HG03280 (cell line): ENCODE measurements at regions not wholly inside any gene's neighbourhood (a gene's known extent, or its start where the extent isn't known, plus 50 kb on each side); places are given as distances from the start of the nearest gene placed in this dataset.

Experiments
- ATAC-seq: cut with Tn5 transposase; IDR thresholded peaks from one replicate; pipeline ENCODE4 v1.9.1; 2021; ENCODE audit warnings: mild to moderate bottlenecking, moderate library complexity; ENCODE audit not compliant: unreplicated experiment

DNA sequence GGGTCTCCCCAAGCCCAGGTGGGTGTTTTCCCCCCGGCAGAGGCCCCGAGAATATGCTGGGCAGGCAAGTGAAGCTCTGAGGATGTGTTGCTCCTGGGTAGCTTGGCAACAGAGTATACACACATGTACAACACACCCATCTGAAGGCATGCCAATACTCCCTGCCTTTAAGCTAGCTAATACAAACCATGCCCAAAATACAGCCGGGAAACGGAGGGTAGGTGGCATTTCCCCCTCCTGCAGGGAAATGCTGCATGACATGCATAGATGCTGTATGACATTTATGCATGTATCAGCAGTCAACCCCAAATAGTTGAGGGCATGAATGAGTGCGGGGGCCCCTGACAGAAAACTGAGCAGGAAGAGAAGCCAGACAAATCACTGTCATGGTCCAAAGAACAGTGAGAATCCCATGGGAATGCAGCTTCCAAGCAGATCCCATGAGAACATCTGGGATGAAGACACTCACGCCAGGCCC is 614.1 kb downstream of the EBF1 start:
- no peak for ATAC-seq

DNA sequence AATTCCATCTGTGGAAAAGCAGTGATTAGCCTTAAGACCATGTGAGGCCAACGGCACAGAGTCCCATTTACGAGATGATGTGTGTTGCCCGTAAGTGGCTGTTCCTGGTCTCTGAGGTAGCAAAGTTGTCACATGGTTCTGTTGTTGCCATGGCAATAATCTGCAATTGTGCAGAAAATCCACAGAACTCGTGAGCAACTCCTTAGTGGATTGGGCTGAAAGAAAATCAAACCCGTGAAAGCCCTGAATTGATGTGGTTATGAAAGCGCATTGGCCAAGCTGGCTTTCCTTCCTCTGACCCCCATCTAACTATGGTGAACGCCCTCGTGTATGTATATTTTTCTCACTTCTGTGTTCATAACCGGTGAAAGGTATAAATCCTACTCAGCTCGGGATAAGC is 614.7 kb downstream of the EBF1 start:
- no peak for ATAC-seq

DNA sequence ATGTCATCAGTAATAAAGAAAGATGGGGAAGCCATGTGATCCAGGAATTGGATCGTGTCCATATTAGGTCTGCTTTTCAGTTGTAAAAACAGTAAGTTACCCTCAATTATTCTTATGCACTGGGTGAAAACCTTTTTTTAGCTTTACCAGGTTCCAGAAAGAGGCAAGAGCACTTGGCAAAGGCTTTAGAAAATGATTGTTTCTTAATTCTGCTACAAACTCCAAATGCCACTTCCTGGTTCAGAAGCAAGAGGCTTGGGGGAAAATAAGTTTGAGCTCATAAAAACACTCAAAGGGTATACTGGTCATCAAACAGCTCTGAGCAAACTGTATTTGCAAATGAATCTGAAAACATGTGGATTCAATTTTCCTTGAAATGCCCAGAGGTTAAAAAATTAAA is 615.6 kb downstream of the EBF1 start:
- no peak for ATAC-seq

- no peak for ATAC-seq
Measured at GRCh38 chr5:158483281-158483860, 616.3 kb downstream of the EBF1 start.

GRCh38 chr5:158482125-158482524 is 617.6 kb downstream of the EBF1 start:
- ATAC-seq, result no peak

DNA sequence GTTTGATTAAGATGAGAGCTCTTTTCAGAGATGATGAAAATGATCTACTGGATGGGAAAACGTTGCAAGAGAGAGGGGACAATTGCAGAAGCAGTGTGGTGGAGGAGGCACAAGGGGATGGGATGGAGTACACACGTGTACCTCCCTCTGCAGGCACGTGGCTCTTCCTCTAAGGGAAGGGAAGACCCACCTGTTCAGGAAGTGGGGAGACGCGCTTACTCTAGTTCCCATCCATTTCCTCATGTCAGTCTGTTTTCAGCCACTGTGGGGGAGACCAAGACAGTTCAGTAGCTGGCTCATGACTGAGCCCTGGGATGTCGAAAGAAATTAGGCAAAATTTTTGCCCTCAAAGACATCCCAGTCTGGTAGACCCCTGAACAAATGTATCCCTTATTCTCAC is 619.2 kb upstream of the CLINT1 start:
- no peak for ATAC-seq

DNA sequence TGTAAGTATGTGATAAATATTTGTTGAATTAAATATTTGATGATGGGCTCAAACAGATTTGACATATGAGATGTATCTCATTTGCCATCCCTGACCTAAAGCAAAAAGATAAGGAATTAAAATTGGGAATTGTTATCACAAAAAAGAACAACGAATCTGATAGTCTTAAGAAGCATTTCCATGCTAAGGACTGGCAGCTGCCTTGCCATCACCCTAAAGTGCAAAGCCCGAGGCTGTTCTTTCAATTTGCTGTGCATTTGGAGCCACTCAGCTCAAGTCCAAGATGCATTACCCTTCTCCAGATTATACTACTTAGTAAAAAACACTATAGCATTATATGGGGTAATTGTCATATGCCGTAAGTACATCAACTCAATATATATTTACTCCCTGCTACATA is 618.3 kb upstream of the CLINT1 start:
- ATAC-seq, result no peak

DNA sequence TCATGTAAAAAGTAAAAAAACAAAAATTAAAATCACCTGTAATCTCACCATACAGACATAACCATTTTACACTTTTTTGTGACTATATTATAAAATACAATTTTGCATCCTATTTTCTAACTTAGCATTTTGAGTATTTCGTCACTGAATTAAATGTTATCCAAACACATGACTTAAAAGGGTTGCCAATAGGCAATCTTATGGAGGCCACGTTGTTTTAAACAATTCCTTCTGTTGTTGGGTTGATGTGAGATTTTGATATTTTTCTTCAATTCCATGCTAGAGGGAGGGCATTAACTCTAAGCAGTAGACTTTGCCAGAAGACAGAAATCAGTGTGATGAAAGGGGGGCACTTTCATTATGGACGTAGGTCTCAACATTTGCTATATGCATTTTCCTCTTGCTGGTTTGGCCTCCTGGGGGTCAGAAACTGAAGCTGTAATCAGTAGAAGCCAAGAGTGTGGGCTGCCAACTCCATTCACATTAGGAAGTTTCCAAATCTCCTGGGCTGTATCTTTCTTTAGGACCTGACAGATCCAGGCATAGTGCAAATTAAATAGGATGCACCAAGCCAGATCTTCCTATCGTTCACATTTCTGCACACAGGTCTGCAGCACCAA is 614.2 kb upstream of the CLINT1 start:
- no peak for ATAC-seq

GRCh38 chr5:158471535-158471924 is 612.6 kb upstream of the CLINT1 start:
- no peak for ATAC-seq

DNA sequence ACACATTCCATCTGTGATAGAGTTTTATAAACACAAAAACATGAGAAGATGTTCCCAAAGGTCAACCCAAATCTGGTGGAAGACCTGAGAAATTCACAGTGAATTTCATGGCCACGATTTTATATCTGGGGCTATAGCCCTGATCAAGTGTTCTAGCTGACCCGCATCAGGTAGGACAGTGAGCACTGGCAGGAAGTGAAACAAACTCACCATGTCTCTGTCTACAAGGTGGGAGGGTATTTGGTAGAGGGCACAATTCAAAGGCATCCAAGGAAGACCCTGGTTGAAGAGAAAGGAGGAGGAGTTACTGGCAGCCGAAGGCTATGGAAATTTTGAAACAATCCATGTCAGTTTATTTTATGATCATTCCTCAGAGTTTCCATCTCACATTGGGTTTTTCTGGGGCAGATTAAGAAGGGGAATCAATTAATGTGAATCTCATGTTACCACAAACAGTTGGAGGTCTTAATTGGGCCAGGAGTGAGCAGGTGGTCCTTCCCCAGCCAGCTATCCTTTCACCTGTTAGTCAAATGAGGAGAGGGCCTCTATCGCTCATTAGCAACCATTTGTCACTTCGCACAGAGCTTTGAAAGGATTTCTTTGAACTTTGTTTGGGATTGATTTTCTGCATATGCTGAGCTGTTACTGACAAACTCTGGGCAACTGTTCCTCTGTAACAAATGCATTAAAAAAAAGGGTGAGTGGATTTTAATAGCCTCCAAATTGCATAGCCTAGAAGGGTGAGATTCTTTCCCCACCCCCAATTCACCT is 612.0 kb upstream of the CLINT1 start:
- ATAC-seq, result no peak

- ATAC-seq, result no peak
Measured at GRCh38 chr5:158468444-158468843, 609.5 kb upstream of the CLINT1 start.

GRCh38 chr5:158466191-158466590 is 607.2 kb upstream of the CLINT1 start:
- ATAC-seq, result no peak

DNA sequence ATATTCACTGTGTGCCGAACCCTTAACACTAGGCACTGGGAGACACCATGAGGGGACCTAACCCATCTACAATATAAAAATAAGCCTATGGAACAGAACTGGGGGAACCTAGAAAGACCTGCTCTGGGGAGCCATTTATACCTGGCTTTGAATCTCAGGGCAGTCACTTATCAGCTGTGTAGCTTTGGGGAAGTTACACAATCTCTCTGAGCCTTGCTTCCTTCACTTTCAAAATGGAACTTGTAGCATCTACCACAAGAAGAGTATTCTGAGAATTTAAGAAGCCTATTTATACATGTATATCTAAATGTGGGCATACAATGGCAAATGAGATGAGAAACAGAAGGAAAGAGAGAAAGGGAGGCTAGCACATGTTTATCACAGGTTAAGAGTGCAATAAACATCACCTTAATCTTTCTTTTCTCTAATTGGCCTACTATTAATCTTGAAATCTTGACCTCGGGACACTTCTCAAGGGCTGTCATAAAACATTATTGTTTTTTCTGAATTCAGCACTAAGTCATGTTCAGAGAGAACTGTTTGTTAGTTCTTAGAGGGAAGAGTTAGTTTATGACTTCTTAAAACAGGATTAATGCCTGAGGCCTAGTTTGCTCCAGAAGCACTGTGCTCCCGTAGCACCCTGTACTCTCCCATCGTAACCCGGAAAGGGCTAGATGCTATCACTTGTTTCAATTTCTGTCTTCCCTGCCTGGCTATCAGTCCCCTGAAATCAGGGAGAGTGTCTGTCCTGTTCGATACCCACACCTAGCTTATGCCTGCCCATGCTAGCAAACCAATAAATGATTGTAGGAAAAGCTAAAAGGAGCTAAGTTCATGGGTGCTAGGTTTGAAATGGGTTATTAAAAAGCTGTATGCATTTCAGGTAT is 606.4 kb upstream of the CLINT1 start:
- ATAC-seq, result no peak

GRCh38 chr5:158464383-158464782 is 605.4 kb upstream of the CLINT1 start:
- ATAC-seq, result no peak

DNA sequence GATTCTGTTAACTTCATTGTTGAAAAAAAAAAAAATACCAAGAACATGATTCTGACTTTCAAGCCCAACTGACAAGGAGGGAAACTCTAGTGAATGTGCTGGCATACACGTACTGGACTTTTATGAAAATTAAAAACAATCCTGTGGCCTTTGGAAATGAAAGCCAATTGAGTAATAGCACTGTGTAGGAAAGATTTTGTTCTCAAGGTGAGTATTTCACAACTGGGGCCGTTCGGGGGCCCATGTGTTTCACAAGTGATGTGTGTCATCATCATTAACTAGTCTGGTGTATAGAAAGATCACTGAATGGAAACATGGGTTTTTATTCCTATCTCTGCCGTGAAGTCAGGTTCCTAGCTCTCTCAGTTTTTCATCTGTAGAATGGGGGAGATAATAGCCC is 605.0 kb upstream of the CLINT1 start:
- no peak for ATAC-seq

GRCh38 chr5:158463188-158463587 is 604.2 kb upstream of the CLINT1 start:
- ATAC-seq, result no peak

DNA sequence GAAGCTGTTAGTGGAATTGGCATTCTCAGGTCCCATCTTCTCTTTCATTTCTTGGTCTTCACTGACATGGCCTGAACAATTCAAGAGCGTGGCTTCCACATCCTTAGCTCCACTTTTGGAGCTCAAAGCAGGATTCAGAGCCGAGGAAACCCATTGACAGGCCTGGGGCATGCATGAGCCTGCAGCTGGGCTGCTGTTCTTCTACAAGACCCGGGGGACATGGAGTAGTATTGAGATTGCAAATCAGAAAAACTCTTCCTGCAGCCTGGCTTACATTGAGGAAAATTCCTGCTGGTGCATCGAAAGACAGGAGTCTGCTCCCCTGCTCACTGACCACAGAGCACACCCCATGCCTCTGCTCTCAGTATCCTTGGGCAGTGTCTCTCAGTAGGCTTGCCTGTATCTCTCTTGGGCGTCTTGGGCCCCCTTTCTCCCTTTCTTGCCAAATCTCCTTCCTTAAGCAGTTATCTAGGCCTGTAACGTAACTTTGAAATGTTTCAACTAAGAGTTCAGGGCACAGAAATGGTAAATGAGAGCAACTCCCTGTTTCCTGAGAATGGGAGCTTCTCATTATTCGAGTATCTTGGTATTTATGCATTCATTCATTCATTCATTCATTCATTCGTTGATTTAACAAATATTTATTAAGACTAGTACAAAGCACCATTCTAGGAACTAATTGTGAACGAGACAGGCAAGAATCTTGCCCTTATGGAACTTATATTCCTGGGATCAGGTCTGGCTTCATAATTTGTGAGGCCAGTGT is 603.6 kb upstream of the CLINT1 start:
- ATAC-seq, result no peak

DNA sequence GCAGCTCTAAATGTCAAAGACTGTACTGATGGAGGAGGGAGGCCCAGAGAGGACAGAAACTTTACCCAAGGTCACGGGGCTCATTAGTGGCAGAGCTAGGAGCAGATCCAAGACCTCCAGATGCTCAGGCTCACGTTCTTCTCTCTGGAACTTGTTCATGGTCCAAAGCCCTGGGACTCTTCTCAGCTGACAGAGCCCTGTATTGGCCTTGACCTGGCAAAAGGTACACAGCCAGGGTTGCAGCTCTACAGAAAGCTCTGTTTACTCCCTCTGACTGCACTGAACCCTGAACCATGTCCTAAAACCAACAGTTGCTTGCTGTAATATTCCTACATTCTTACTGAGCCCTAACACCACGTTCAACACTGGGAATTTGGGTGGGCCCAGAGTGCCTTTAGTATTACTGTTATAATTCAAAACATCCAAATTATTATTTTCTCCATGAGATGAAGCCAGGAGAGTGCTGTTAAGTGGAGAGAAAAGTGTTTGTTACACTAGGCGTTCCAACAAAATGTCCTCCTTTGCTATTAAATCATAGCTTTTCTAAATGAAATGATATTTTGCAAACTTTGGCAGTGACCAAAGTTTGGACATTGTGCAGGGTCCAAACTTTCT is 602.4 kb upstream of the CLINT1 start:
- ATAC-seq, result no peak

DNA sequence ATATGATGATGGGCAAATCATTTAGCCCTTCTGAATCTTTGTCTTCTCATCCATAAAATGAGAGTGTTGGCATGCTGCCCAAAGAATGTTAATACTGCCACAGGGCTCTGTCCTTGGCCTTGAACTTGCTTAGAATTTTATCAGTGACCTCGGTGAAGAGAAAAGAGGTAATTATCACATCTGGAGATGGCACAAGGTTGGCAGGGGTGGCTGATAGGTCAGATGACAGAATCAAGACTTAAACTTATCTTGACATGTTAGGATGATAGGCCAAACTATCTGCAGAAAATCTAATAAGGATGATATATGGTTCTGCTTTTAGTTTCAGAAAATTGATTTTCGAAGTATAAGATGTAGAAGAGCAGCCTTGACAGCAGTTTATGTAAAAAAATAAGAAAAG is 599.1 kb upstream of the CLINT1 start:
- ATAC-seq, result no peak

- ATAC-seq, result no peak
Measured at GRCh38 chr5:158456756-158457155, 597.8 kb upstream of the CLINT1 start.
